ENCODE measurements at regions not wholly inside any gene's neighbourhood (a gene's known extent, or its start where the extent isn't known, plus 50 kb on each side); places are given as distances from the start of the nearest gene placed in this dataset.

DNA sequence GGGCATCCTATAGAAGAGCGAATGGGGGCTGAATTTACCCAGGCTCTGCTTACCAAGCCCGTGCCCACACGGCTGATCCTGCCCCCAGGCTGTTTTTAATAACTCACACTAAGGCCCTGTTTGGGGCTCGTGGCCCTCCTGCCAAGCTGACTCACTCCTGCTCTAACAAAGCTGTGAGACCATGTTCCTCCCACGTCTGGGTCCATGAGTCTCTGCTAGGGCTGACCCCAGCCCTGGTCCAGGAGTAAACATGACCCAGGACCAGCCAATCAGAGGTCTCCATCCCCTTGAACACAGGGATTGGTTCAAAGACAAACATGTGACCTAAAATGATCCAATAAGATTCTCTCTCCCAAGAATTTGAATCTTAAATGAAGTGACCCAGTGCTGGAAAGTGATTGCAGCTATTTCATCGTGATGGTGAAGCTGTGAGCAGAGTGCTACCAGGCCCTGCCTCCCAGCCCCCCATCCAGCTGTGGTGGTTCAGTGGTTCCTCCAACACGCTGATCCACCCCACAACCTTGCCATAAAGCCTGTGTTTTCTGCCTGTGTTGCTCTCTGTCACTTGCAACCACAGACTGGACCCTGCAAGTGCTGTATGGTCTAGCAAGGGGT, 57.2 kb downstream of the C16orf82 start:
- no peak for DNase-seq (ENCODE audit: low read depth in 2 of 2)

DNA sequence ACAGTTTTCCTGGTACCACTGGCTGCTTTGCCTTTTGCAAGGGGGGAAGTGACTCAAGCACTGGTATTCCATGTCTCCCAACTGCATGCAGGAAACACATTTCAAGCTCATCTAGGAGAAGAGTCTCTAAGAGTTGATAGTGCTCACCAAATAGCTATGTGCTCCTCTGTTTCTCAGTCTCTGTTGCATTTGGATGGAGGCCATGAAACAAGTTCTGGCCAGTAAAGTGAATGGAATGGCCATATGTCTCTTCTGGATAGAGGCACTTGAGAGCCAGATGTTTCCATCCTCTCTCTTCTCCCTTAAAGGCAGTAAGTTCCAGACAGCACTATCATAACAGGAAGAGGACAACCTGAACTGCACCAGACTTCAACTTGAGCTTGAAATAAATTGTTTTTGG, 60.6 kb downstream of the C16orf82 start:
- DNase-seq (ENCODE audit: low read depth in 2 of 2) = peak in 1 of 2 experiments; percentile 3

DNA sequence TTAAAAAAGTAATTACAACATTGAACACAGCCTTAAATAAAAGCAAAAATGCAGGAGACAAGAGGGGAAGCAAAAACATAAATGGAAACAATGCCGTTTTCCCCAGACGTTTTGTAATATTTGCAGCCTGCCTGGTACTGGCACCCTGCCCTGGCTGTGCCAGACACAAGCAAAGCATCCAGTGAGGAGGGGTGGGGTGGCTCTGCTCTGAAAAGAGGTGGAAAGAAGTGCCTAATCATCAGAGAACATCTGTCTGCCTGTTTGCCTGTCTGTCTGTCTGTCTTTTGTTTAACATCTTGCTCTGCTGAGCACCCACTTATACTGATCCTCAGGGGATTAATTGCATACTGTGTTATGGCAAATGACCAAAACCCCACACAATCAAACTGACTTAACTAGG, 62.7 kb downstream of the C16orf82 start:
- DNase-seq (ENCODE audit: low read depth in 2 of 2) = no peak

DNA sequence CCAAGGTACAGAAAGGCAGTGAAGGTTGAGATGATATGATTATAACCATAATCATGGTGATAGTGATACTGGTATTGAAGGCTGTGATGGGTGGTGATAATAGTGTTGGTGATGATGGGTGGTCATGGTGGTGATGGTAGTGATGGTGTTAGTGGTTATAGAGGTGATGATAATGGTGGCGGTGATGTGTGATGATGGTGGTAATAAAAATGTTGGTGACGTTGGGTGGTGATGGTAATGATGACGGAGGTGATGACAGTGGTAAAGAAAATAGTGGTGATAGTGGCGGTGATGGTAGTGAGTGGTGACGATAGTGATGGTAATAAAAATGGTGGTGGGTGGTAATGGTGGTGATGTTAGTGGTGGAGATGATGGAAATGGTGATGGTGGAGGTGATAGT, 65.1 kb upstream of the KDM8 start:
- no peak for DNase-seq (ENCODE audit: low read depth in 2 of 2)

DNA sequence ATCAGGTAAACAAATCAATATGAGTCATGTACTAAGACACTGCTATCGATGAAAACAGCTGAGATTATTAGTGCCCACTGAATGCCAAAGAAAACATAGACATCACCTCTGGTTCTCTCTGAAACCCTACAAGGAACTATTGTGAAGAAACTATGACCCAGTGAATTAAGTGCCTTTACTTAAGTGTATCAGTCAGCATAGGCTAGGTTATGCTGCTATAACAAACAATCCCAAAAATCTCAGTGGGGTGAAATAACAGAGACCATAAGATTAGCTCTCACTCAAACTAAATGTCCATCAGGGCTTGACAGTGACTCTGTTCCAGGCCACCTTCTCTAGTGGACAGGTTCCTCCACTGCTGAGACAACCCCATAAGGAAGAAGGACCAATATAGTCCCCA, 57.7 kb upstream of the KDM8 start:
- DNase-seq (ENCODE audit: low read depth in 2 of 2) = no peak

DNA sequence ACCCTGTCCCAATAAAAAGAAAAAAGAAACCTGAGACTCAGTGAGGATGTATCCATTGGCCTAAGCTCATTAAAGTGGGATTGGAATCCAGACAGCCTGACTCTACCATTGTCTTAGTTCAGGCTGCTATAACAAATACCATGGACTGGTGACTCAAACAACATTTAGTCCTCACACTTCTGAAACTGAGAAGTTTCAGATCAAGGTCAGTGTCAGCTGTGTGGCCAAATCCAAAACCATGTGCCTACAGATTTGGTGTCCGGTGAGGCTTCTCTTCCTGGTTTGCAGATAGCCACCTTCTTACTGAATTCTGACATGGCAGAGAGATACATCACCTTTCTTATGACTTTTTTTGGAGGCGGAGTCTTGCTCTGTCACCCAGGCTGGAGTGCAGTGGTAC, 53.3 kb upstream of the KDM8 start:
- DNase-seq (ENCODE audit: low read depth in 2 of 2) = no peak

DNA sequence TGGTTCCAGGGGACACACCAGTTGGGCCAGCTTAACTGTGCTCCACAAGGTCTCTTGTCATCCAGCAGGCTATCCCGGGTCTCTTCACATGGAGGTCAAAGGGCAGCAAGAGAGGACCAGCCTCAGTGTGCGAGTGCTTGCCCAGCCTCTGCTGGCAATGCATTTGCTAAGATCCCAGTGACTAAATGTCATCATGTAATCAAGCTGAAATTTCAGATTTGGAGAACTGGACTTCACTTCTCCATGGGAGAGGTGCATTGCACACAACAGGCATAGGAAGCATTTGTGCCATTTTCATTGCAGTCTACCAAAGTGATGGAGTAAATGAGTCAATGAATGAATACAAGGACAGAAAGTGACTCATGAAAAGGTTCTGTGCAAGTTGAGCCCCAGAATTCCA, 51.2 kb upstream of the KDM8 start:
- no peak for DNase-seq (ENCODE audit: low read depth in 2 of 2)

DNA sequence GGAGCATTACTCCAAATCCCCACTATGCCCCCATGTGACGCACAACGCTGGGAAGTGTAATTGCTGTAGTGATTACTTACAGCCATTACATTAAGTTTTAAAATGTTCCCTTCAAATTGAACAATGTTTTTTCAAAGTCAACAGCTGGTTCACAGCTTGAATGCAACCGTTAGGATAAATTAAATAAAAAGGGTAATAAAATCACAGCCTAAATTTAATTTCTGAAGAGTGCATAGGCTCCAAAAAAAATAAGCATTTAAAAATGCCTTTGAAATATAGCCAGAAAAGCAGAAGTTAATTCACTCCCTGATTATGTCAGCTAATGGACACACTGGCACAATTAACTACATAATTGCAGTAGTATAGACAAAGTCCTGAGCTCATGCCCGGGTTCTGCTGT, 50.5 kb upstream of the KDM8 start:
- no peak for DNase-seq (ENCODE audit: low read depth in 2 of 2)

Measured in fibroblast of skin of left quadriceps (primary cell).